WTC11 (cell line): ENCODE measurements at regions not wholly inside any gene's neighbourhood (a gene's known extent, or its start where the extent isn't known, plus 50 kb on each side); places are given as distances from the start of the nearest gene placed in this dataset.

ENCODE experiments used
- ATAC-seq: fragments of 200-7000 bp; cut with Tn5 transposase; 2 replicates; pipeline ENCODE4 v1.10.0; 2021; ENCODE audit warnings: mild to moderate bottlenecking, moderate library complexity
- CTCF ChIA-PET: fragments of 300-600 bp; sonication (Branson Sonifier 250); formaldehyde crosslinking; loops from one replicate; lab custom pipeline; 2021; ENCODE audit warnings: antibody characterized with exemption; lab: Charles Lee
- POLR2A ChIA-PET: fragments of 350-600 bp; sonication (Branson Sonifier 250); formaldehyde crosslinking; loops from one replicate; lab custom pipeline; 2021; ENCODE audit warnings: antibody characterized with exemption; lab: Charles Lee
- DNase-seq: peaks from one replicate; pipeline ENCODE4 v3.0.0; 2021; ENCODE audit warnings: low spot score
- H3K27ac Mint-ChIP-seq: 2 replicates; pipeline ENCODE4 v1.8.0; 2021; ENCODE audit warnings: mixed read lengths
- H3K27me3 Mint-ChIP-seq: 2 replicates; pipeline ENCODE4 v1.8.0; 2021; ENCODE audit warnings: low read depth, mild to moderate bottlenecking, moderate library complexity, mixed read lengths
- H3K36me3 Mint-ChIP-seq: 2 replicates; pipeline ENCODE4 v1.8.0; 2021; ENCODE audit warnings: mixed read lengths
- H3K4me1 Mint-ChIP-seq: 2 replicates; pipeline ENCODE4 v1.8.0; 2022; ENCODE audit warnings: mixed read lengths
- H3K4me3 Mint-ChIP-seq: 2 replicates; pipeline ENCODE4 v1.8.0; 2021; ENCODE audit warnings: mild to moderate bottlenecking, moderate library complexity, mixed read lengths
- H3K9me3 Mint-ChIP-seq: 2 replicates; pipeline ENCODE4 v1.8.0; 2021; ENCODE audit warnings: mixed read lengths
- ATF1 ChIP-seq: sonication (generic); formaldehyde crosslinking; IDR thresholded peaks from 2 replicates; pipeline ENCODE4 v1.8.1; 2023; ENCODE audit warnings: mild to moderate bottlenecking, moderate library complexity, missing genetic modification reagents
- CBFB ChIP-seq: sonication (generic); formaldehyde crosslinking; IDR thresholded peaks from 2 replicates; pipeline ENCODE4 v1.8.1; 2022; ENCODE audit warnings: mild to moderate bottlenecking, low read depth, missing genetic modification reagents
- CDX4 ChIP-seq: fragments of 250-450 bp; sonication (Bioruptor Pico); IDR thresholded peaks from 2 replicates; pipeline ENCODE4 v1.9.0; 2021; ENCODE audit warnings: moderate library complexity, mild to moderate bottlenecking, inconsistent platforms, borderline replicate concordance
- E2F5 ChIP-seq: sonication (generic); formaldehyde crosslinking; IDR thresholded peaks from 2 replicates; pipeline ENCODE4 v1.8.1; 2022; ENCODE audit warnings: mild to moderate bottlenecking, moderate library complexity, missing genetic modification reagents
- ERG ChIP-seq: fragments of 250-450 bp; sonication (Bioruptor Pico); IDR thresholded peaks from 2 replicates; pipeline ENCODE4 v1.8.0; 2021; ENCODE audit warnings: mild to moderate bottlenecking
- FOXP1 ChIP-seq: sonication (generic); formaldehyde crosslinking; IDR thresholded peaks from 2 replicates; pipeline ENCODE4 v1.8.0; 2022; ENCODE audit warnings: missing genetic modification reagents, mild to moderate bottlenecking, moderate library complexity, borderline replicate concordance
- FOXP4 ChIP-seq: sonication (generic); formaldehyde crosslinking; IDR thresholded peaks from 2 replicates; pipeline ENCODE4 v1.8.0; 2022; ENCODE audit warnings: mild to moderate bottlenecking, missing genetic modification reagents
- GABPB1 ChIP-seq: sonication (generic); formaldehyde crosslinking; IDR thresholded peaks from 2 replicates; pipeline ENCODE4 v1.8.1; 2023; ENCODE audit warnings: mild to moderate bottlenecking, missing genetic modification reagents
- HMGXB4 ChIP-seq: sonication (generic); formaldehyde crosslinking; IDR thresholded peaks from 2 replicates; pipeline ENCODE4 v1.8.1; 2023; ENCODE audit warnings: mild to moderate bottlenecking, moderate library complexity, missing genetic modification reagents
- IRF2 ChIP-seq: sonication (generic); formaldehyde crosslinking; IDR thresholded peaks from 2 replicates; pipeline ENCODE4 v1.8.0; 2022; ENCODE audit warnings: low read depth, missing genetic modification reagents, borderline replicate concordance
- MXD4 ChIP-seq: fragments of 250-450 bp; sonication (Bioruptor Pico); IDR thresholded peaks from 2 replicates; pipeline ENCODE4 v1.8.0; 2021; ENCODE audit warnings: mild to moderate bottlenecking, moderate library complexity, borderline replicate concordance
- NR2C2 ChIP-seq: sonication (generic); formaldehyde crosslinking; IDR thresholded peaks from 2 replicates; pipeline ENCODE4 v1.8.0; 2022; ENCODE audit warnings: mild to moderate bottlenecking, missing genetic modification reagents
- PRDM15 ChIP-seq: sonication (generic); formaldehyde crosslinking; IDR thresholded peaks from 2 replicates; pipeline ENCODE4 v1.8.0; 2022; ENCODE audit warnings: missing genetic modification reagents
- SMAD4 ChIP-seq: sonication (generic); formaldehyde crosslinking; IDR thresholded peaks from 2 replicates; pipeline ENCODE4 v1.8.0; 2022; ENCODE audit warnings: mild to moderate bottlenecking, missing genetic modification reagents
- ZBTB21 ChIP-seq: sonication (generic); formaldehyde crosslinking; IDR thresholded peaks from 2 replicates; pipeline ENCODE4 v1.8.1; 2023; ENCODE audit warnings: mild to moderate bottlenecking, missing genetic modification reagents, borderline replicate concordance
- ZNF138 ChIP-seq: sonication (generic); formaldehyde crosslinking; conservative IDR thresholded peaks from 2 replicates; pipeline ENCODE4 v1.8.1; 2022; ENCODE audit warnings: mild to moderate bottlenecking, moderate library complexity, missing genetic modification reagents
- ZNF317 ChIP-seq: sonication (generic); formaldehyde crosslinking; IDR thresholded peaks from 2 replicates; pipeline ENCODE4 v1.8.1; 2023; ENCODE audit warnings: low read depth, mild to moderate bottlenecking, moderate library complexity, missing genetic modification reagents, borderline replicate concordance
- ZNF396 ChIP-seq: fragments of 250-450 bp; sonication (Bioruptor Pico); IDR thresholded peaks from 2 replicates; pipeline ENCODE4 v1.8.0; 2021; ENCODE audit warnings: mild to moderate bottlenecking, moderate library complexity, borderline replicate concordance

- ATAC-seq: no peak
- peak overlapping the region; percentile 15; the same call in 1 of the 2 replicates for H3K27ac Mint-ChIP-seq
Observed at GRCh38 chr6:56758120-56758519, 115.4 kb upstream of the DST start.

GRCh38 chr6:56757588-56757984, 114.9 kb upstream of the DST start:
- DNase-seq (no peak), ATAC-seq (peak; percentile 74)
- Mint-ChIP-seq H3K4me1 (peaks cover 75% of the 10 kb centered on the region), H3K36me3 (no peaks in the 10 kb centered on the region), H3K4me3 (no peak overlapping the region), H3K27ac (peak overlapping the region; percentile 15; the same call in 1 of the 2 replicates), H3K27me3 (no peaks in the 10 kb centered on the region), H3K9me3 (no peaks in the 10 kb centered on the region)
- no peak for TF ChIP-seq NR2C2 (CRISPR knock-in tag)
- POLR2A ChIA-PET: no interaction called here
- CTCF ChIA-PET: interaction anchor here (0.8 to 3.9 kb wide), 8 partner anchors 10 to 198 kb away, joined by 3 to 14 read pairs (median 7); partner anchors contain the start of gene BEND6

More at GRCh38 chr6:56758120-56758519, 115.4 kb upstream of the DST start:
- Mint-ChIP-seq H3K4me3 (no peak overlapping the region), H3K9me3 (no peaks in the 10 kb centered on the region), H3K27me3 (no peaks in the 10 kb centered on the region), H3K4me1 (peaks cover 71% of the 10 kb centered on the region), H3K36me3 (no peaks in the 10 kb centered on the region)
- CTCF ChIA-PET: interaction anchor here (0.6 to 3.9 kb wide), 9 partner anchors 9 to 197 kb away, joined by 3 to 14 read pairs (median 5); partner anchors contain the start of gene BEND6
- TF ChIP-seq ERG (CRISPR knock-in tag): no peak
- no peak for TF ChIP-seq SMAD4 (CRISPR knock-in tag)
- no peak for TF ChIP-seq E2F5 (CRISPR knock-in tag)
- no peak for TF ChIP-seq PRDM15 (CRISPR knock-in tag)
- DNase-seq: no peak
- POLR2A ChIA-PET: no interaction called here

GRCh38 chr6:56756791-56757587, 114.3 kb upstream of the DST start:
- TF ChIP-seq ZBTB21 (CRISPR knock-in tag) (no peak), FOXP1 (no peak), CBFB (CRISPR knock-in tag) (no peak), MXD4 (CRISPR knock-in tag) (no peak), HMGXB4 (CRISPR knock-in tag) (no peak), IRF2 (no peak), CDX4 (CRISPR knock-in tag) (no peak), ZNF317 (no peak), ATF1 (CRISPR knock-in tag) (no peak), GABPB1 (no peak), ZNF138 (CRISPR knock-in tag) (no peak), FOXP4 (CRISPR knock-in tag) (no peak), ZNF396 (CRISPR knock-in tag) (no peak)
- Mint-ChIP-seq H3K36me3 (no peaks in the 10 kb centered on the region), H3K27ac (peak overlapping the region; percentile 87), H3K27me3 (no peaks in the 10 kb centered on the region), H3K9me3 (no peaks in the 10 kb centered on the region), H3K4me1 (peaks cover 80% of the 10 kb centered on the region), H3K4me3 (no peak overlapping the region)
- ChIA-PET CTCF (interaction anchor here (0.6 to 3.9 kb wide), 8 partner anchors 9 to 198 kb away, joined by 3 to 13 read pairs (median 6); partner anchors contain the start of gene BEND6), POLR2A (no interaction called here)
- no peak for ATAC-seq
- DNase-seq: no peak
